GM21723 (cell line): ENCODE measurements at regions not wholly inside any gene's neighbourhood (a gene's known extent, or its start where the extent isn't known, plus 50 kb on each side); places are given as distances from the start of the nearest gene placed in this dataset.
A peak's percentile ranks its signal among the peaks of the same experiment; 100 is the strongest.

ENCODE experiments used
- ATAC-seq: cut with Tn5 transposase; IDR thresholded peaks from one replicate; pipeline ENCODE4 v1.9.1; 2021; ENCODE audit warnings: mild to moderate bottlenecking, moderate library complexity; ENCODE audit not compliant: unreplicated experiment

DNA sequence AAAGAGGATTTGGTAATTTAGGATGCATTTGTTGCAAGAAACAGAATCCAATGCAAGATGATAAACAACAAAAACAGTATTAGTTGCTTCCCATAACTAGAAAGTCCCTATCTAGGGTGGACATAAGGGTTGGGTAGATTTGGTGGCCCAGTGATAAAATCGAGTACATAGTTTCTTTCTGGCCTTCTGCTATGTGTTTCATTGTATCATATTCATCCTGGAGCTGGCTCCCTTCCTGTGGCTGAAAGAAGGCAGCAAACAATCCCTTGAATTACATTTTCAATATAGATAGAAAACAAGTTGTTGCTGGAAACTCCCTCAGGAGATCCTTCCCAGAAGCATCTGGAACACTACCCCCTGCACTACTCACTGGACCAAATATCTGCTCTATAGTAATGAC is 135.1 kb downstream of the ID4 start:
- ATAC-seq: no peak

DNA sequence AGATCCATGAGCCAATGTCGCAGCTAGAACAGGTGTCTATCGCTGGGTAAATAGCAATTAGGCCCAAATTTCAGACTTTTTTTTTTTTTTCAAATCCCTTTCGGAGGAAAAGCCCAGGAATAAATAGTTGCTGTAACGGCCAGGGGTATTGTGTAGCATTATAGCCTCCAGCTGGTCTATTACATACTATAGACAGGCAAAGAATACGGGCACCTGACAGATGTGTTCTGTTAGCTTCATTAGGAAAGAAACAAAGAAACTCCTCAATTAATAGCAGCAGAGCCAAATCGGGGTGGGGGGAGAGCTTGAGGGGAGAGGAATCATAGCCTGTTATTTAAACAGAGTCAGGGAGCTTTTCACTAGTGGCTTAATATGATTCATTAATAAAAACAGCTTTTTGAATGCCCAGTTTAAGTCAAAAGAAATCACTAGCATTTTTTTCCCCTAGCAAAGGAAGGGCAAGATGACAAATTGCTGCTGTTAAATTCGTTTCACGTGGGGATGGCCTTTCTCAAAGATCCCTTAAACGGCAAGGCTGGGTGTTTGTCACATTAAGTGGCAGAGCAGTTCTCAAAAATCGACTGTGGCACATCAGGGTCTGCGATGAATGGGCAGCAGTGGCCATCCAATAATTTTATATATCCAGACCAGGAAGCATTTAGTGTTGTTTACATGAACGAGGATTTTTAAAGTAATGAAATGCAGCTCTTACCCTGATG is 139.4 kb downstream of the ID4 start:
- no peak for ATAC-seq

DNA sequence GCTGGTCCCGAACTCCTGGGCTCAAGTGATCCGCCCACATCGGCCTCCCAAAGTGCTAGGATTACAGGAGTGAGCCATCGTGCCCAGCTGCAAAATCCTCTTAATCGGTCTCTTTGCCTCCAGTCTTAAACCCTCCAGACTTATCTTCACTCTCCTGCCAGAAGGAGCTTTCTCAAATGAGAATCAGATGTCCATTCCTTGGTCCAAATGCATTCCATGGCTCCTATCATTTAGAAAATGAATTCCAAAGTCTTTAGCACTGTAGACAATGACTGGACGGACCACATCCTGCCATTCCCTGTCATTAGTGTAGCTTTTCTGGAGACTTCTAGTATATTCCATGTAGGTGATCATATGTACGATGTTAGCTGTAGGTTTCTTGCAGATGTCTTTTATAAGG is 141.9 kb downstream of the ID4 start:
- ATAC-seq: no peak

DNA sequence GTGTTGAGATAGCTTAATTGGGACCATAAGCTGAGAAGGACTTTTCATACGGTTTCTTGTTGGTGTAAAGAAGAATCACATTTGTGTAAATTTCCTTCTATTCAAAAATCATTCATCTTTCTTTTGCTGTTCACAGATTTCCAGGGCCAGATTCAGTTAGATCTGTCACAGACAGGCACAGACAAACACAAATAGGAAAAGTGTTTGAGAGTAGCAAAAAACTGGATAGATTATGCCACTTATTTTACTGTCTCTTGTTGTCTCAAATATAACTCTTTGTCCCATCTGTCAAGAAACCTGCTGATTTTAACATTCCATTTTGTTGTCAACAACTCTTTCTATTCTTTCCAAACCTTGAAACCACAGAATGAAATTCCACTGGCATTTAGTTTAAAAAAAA is 142.8 kb downstream of the ID4 start:
- no peak for ATAC-seq

DNA sequence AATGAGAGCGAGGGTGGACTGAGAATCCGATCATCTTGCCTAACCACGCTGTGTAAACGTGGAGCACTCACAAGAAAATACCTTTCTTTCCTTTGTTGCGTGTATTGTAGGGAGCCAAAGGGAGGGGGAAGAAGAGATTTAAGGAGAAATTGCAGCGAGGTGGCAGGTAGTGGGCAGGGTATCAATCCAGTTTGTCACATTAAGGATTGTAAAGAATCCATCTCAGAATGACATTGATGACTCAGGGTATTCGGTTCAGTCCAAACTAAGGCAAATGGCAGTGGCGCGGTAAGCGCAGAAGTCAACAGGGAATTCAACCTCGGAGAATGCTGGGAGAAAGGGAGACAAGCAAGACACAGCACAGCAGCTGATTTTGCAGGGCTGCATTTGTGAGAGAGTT is 146.2 kb downstream of the ID4 start:
- ATAC-seq: no peak

DNA sequence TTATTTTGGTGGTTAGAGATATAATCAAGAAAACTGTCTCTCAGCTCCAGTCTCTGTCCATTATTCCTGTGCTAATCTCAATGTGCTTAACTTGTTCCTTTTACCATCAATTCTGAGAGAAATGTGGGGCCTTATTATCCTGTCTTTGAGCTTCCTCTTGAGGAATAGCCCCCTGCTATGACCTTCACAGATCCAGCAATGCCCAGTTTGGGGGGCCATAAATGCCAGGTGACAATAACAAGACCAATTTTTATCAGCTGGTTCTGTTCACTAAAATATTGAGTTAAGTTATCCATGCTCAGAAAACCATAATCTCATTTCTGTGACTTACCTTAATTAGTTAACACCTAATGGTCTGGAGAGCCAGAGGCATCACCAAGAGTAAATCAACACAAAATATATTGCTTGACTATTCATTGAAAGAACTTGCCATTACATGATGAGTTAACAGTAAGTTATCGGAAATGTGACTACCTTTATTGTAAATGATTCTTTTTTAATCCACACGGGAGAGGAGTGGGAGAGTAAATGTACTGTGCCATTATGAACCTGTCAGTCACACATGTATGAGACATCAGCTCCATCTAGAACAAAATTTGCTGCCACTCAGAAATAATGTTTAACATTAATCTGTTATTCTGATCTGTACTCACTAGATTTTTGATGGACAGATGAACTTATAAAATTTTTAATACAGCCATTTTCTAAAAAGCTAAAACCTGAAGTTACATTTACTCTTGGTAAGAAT is 149.7 kb downstream of the ID4 start:
- no peak for ATAC-seq

DNA sequence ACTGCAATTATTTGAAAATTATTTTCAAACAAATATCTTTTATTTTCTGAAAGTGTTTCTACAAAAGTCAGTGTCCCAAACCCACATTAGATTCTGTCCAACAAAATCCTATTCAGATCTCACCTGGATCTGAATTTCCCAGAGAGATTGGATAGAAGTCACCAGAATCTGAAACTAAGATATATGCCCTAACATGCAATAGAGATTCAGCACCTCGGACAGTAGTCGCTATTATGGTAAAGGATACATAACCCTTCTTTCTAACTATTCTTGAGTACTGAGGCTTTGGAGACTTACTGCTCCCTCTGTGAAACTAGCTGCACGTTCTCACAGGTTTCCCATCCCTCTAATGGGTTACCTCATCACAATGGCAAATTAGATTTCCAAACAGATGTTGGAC is 151.4 kb downstream of the ID4 start:
- ATAC-seq: no peak

DNA sequence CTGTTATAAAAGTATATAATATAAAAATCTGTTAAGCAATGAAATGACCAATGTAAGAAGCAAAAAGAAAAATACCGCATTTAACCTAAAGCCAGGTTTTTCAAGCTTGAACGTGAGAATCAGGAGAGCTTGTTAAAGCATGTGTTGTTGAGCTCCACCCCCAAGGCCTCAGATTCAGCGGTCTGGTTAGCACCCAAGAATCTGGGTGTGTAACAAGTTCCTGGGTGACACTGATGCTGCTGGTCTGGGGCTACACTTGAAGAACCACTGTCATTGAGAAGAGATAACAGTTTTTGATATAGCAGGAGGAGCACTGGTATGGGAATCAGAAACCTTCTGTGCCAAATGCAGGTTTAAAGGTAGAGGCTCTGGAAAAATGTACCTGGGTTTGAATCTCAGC is 154.0 kb downstream of the ID4 start:
- no peak for ATAC-seq

DNA sequence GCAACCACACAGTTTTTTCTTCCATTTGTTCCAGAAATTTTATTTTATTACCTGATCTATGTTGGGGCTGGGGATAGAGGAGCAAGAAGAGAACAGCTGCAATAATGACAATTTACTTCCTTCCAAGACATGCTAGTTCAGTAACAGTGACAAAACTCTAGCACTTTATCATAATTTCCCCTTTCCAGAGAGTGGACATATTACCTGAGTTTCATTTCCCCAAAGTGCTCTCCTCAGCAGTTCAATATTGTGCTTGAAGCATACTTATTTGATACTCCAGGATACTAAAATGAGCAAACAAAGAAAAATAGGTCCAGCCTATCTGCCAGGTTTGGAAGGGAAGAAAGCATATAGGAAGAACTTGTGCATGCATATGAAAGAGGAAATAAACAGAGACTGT is 157.7 kb downstream of the ID4 start:
- ATAC-seq: no peak

DNA sequence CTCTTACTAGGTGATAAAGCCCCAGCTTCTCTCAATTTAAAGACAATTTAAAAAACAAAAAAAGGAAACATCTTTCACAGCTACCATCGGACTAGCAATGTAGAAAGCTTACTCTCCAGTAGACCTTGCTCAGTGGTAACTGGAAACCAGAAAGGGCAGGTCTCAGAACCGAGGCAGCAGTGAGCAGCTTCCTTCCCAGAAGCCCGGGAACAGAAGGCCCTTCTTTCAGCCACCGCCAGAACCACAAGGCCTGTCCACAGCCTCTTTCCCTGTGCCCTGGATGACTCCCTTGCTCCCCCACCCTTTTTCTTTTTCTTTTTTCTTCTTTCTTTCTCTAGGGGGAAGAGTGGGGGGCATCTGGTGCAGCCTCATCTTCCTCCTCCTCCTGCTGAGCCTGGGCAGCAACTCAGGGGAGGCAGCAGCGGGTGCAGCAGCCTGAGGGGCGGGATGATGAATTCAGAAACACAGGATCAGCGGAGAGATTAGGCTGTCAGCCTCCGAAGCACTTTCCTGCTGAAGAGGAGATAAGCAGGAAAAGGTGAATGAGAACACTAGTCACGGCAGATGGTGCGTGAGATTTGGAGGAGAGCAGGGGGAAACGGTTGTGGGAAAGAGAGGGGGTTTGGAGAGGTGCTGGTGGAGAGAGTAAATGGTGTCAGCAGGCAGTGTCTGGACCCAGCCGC is 158.5 kb downstream of the ID4 start:
- no peak for ATAC-seq

DNA sequence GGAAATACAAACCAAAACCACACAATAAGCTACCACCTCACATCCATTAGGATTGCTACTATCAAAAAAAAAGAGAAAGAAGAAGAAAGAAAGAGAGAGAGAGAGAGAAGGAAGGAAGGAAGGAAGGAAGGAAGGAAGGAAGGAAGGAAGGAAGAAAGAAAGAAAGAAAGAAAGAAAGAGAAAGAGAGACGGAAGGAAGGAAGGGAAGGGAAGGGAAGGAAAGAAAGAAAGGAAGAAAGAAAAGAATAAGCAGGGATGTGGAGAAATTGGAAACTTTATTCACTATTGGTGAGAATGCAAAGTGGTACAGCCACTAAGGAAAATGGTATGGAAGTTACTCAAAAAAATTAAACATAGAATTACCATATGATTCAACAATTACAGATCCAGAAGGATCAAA is 159.9 kb downstream of the ID4 start:
- ATAC-seq: no peak

DNA sequence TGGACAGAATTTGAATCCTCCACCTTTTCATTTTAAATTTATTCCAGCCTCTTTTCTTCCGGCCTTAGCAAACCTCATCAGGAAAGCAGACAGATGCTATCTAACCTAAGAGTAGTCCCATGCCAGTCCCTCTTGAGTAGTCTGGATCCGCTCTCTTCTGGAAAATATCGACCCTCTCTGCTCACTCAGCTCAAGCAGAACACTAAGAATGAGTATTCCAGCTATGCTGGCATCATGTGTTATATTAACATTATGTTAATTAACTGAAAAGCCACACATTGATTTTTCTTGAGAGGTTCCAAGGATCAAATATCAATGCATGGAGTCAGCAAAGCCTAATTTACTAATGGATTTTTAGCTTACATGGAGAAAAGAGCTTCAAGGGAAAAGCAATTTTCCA is 161.4 kb downstream of the ID4 start:
- ATAC-seq: no peak

DNA sequence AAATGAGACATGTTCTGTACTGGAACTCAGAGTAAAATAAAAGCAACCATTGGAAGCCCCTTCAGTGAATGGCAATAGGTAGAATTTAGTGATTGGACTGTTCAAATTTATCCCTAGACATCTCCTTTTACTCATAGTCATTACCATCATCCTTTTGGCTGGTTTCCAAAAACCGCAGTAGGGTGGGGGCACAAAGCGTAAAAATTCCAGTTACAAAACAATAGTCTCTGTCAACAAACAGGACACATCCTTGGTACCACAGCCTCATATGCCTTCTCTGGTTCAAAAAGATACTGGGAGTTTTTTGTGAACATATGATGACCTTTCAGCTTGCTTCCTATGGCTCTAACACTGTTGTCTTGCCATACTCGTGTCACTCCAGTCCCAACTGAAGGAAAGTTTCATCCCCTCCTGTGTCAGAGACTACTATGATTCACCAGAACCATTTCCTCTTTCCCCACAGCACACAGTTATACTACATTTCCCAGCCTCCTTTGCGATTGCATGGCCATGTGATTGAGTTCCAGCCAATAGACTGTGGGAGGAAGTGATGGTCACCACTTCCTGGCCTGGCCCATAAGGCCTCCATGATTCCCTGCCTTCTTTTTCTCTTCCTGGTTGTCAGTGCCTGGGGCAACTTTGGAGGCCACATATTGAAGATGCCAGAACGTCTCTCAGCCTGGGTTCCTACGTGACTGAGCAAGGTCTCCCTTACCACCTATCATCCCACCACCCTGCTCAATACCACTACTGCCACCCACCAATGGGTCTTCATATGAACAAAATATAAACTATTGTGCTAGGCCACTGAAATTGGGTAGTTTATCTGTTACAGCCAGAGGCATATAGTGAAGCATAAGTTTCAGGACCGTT is 162.4 kb downstream of the ID4 start:
- ATAC-seq: peak; percentile 95

DNA sequence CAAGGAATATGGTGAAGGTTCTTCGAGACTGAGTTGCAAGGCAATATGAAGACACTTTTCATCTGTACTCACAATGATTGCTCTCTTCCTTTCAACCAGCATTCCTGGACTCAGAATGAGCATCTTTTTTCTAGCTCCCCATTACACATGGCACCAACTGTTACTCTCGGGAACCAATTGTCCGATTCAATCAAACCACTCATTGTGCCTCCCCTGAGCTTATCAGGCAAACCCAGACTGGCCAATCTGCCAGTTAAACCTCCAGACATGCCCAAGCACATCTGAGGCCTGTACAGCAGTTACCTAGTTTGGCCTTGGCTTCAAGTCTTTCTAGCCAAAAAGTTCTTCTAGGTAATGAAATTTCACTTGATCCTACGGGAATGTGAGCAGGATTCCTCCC is 164.1 kb downstream of the ID4 start:
- ATAC-seq: no peak

DNA sequence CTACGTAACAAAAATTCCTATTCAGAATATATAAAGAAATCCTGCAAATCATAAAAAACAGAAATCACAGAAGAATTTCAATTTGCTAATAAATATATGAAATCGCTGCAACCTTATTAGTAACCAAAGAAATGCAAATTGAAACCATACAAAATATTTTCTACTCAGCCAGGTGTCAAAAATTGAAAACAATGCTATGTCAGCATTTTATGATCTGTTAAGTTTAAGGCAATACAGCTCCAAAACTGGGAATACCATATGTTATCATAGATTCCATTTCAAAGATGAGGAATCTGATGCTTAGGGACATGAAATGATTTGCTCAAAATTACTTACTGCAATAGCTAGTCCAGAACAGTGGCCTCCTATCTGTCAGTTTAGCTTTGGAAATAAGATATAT is 168.9 kb downstream of the ID4 start:
- ATAC-seq: no peak

DNA sequence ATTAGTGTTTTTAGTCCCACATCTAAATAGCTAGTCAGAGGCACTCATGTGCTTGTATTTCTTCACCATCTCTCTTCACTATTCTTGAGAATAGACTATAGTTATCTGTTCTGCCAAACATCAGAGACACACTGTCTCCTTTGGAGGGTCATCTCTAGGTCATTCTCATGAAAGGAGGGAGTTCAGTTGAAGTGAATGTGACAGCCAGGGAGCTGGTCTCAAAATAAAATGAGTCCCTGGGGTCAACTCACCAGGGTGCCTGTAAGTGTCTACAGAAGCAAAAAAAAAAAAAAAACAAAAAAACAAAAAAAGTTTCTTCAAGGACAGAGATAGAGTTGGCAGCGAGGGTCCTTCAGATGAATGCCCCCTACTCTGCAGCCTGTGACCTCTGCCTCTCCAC is 171.0 kb downstream of the ID4 start:
- no peak for ATAC-seq

DNA sequence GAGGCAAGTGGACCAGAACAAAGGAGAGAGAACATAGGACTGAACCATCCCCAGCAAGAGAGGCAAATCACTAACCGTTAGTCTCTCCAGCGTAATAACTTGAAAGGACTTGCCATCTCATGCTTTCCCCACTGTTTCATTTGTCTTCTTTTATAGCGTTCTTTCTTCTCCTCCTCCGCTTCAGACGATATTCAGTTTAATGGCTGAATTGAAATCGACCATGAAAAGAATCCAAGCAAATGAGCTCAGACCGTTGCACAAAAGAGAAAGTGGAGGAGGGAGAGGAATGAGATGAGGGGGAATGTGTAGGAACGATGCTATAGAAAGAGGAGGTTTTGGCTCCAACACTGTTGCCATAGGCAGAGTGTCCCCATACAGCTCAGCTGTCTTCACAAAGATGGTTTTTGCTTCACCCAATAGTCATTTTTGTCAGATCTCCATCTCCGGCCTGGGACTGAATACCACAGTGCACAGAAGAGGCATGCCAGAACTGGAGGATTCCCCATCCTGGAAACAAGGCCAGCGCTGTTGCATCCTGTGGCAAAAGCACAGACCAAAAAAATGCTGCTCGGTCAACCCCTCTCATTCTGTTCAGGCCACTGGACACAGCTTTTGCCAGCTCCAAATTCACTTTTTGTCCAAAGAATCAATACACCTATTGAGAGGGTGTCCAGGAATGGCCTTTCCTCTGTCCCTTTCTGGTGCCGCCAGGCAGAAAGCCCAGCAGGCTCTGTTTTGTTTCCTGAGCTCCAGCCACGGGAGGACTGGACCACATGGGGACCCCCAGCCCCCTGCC is 176.1 kb downstream of the ID4 start:
- no peak for ATAC-seq

DNA sequence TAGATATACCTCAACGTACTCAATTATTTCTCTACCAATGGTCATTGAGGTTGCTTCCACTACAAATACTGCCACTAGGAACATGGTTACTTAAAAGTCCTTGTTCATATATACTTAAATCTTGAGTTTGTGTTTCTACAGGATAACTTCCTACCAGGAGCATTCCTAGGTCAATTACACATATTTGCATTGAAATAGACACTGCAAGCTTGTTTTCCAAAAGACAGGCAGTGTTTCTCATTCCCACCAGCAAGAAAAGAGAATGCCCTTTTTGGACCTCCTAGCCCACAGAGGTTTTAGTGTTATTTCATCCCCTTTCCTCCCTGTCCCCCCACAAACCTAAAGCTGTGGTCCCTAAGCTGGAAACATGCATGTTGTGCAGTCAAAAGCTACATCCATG is 177.3 kb downstream of the ID4 start:
- no peak for ATAC-seq

DNA sequence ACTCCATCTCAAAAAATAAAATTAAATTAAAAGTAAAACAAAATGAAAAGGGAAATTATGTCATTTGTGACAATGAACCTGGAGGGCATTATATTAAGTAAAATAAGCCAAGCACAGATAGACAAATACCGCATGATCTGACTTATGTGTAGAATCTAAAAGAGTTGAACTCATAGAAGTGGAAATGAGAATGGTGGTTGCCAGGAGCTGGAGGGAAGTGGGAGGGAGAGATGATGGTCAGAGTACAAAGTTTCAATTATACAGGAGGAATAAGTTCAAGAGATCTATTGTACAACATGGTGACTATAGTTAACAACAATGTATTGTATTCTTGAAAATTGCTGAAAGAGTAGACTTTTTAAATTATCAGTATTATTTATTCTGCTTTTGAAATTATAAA is 183.4 kb downstream of the ID4 start:
- no peak for ATAC-seq

DNA sequence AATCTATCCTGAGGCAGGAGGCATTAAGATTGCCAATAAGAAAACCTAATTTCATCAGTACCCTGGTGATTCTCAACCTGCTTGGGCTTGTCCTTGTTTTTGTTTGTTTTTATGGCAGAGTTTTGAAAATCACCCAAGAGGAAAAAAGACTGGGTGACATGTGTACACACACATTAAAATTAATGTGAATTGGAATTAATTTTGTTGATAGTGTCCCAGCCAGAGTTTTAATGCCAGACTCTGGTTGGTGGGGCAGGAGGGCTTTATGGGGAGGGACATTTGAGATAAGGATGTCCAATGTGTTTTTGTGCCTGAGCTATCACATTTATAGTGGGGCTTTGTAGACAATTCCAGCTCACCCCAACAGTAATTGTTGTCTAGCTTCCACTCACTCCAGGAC is 184.6 kb downstream of the ID4 start:
- no peak for ATAC-seq
